Activated T-helper 2 cell treated with anti-CD3 and anti-CD28 coated beads, Interferon-gamma antibody, Interleukin-2, Interleukin-4, amounts not matched to agents 10 μg/mL and 5 μg/mL and 100 μg/mL, durations not matched to agents 14 hours and 24 hours and 36 hours (primary cell): ENCODE measurements at regions not wholly inside any gene's neighbourhood (a gene's known extent, or its start where the extent isn't known, plus 50 kb on each side); places are given as distances from the start of the nearest gene placed in this dataset.

Experiments used
- DNase-seq: peaks from one replicate; pipeline ENCODE4 v3.0.0; 2021; ENCODE audit warnings: low spot score
- H3K27ac Mint-ChIP-seq: one replicate; pipeline ENCODE4 v1.8.0; 2021; ENCODE audit warnings: mixed read lengths
- H3K27me3 Mint-ChIP-seq: one replicate; pipeline ENCODE4 v1.8.0; 2021; ENCODE audit warnings: low read depth, mixed read lengths
- H3K36me3 Mint-ChIP-seq: one replicate; pipeline ENCODE4 v1.8.0; 2021; ENCODE audit warnings: low read depth, mixed read lengths
- H3K4me1 Mint-ChIP-seq: one replicate; pipeline ENCODE4 v1.8.0; 2021; ENCODE audit warnings: low read depth, mixed read lengths
- H3K4me3 Mint-ChIP-seq: one replicate; pipeline ENCODE4 v1.8.0; 2021; ENCODE audit warnings: low read depth, mild to moderate bottlenecking, moderate library complexity, mixed read lengths
- H3K9me3 Mint-ChIP-seq: one replicate; pipeline ENCODE4 v1.8.0; 2021; ENCODE audit warnings: mixed read lengths
- intact Hi-C: fragments of 100-400 bp; cut with micrococcal nuclease; formaldehyde crosslinking; loops from one replicate; pipeline ENCODE4 v1.15.1; 2023

GRCh38 chr1:204813522-204813921, 57.1 kb upstream of the NFASC start:
- Mint-ChIP-seq H3K9me3 (no peaks in the 10 kb centered on the region), H3K4me1 (no peaks in the 10 kb centered on the region), H3K27ac (no peak overlapping the region), H3K27me3 (peaks cover 24% of the 10 kb centered on the region), H3K4me3 (no peak overlapping the region), H3K36me3 (no peaks in the 10 kb centered on the region)
- no peak for DNase-seq
- intact Hi-C loops = no loop called here

GRCh38 chr1:204814166-204814884, 56.3 kb upstream of the NFASC start:
- Mint-ChIP-seq H3K27me3 (peaks cover 22% of the 10 kb centered on the region), H3K4me3 (no peak overlapping the region), H3K36me3 (no peaks in the 10 kb centered on the region), H3K9me3 (no peaks in the 10 kb centered on the region), H3K27ac (no peak overlapping the region), H3K4me1 (no peaks in the 10 kb centered on the region)
- intact Hi-C loops = no loop called here
- DNase-seq = no peak

- H3K9me3 Mint-ChIP-seq = no peaks in the 10 kb centered on the region
- peaks cover 22% of the 10 kb centered on the region for H3K27me3 Mint-ChIP-seq
- intact Hi-C loops = no loop called here
- no peak for DNase-seq
- no peak overlapping the region for H3K4me3 Mint-ChIP-seq
- H3K4me1 Mint-ChIP-seq = no peaks in the 10 kb centered on the region
- H3K27ac Mint-ChIP-seq = no peak overlapping the region
- no peaks in the 10 kb centered on the region for H3K36me3 Mint-ChIP-seq
Observed at GRCh38 chr1:204817341-204817740, 53.3 kb upstream of the NFASC start.

- Mint-ChIP-seq H3K4me3 (no peak overlapping the region), H3K27ac (no peak overlapping the region), H3K9me3 (no peaks in the 10 kb centered on the region), H3K4me1 (no peaks in the 10 kb centered on the region), H3K36me3 (no peaks in the 10 kb centered on the region), H3K27me3 (peaks cover 19% of the 10 kb centered on the region)
- intact Hi-C loops = no loop called here
- no peak for DNase-seq
Observed at GRCh38 chr1:204818998-204819397, 51.7 kb upstream of the NFASC start.

GRCh38 chr1:204819495-204819894, 51.2 kb upstream of the NFASC start:
- intact Hi-C loops = no loop called here
- Mint-ChIP-seq H3K9me3 (no peaks in the 10 kb centered on the region), H3K36me3 (no peaks in the 10 kb centered on the region), H3K4me3 (no peak overlapping the region), H3K27me3 (peaks cover 14% of the 10 kb centered on the region), H3K4me1 (no peaks in the 10 kb centered on the region), H3K27ac (no peak overlapping the region)
- DNase-seq = no peak
